ENCODE measurements at regions not wholly inside any gene's neighbourhood (a gene's known extent, or its start where the extent isn't known, plus 50 kb on each side); places are given as distances from the start of the nearest gene placed in this dataset.
A peak's percentile ranks its signal among the peaks of the same experiment; 100 is the strongest.
"Not testable (repeated sequence)": the region's sequence is repeated elsewhere in the genome, so short reads cannot be mapped to it uniquely, and the experiment has no call there.

GRCh38 chr12:125311050-125311449 is 245.8 kb downstream of the AACS start:
- DNase-seq: no peak

- no peak for DNase-seq
These were observed 247.2 kb downstream of the AACS start for GRCh38 chr12:125312471-125312870.

GRCh38 chr12:125314051-125314755 is 249.0 kb downstream of the AACS start:
- DNase-seq: no peak

GRCh38 chr12:125315771-125316170 is 250.5 kb downstream of the AACS start:
- no peak for DNase-seq

- no peak for DNase-seq
These were observed 254.9 kb downstream of the AACS start for GRCh38 chr12:125320177-125320576.

- DNase-seq: no peak
These were observed 259.7 kb downstream of the AACS start for GRCh38 chr12:125324861-125325490.

GRCh38 chr12:125329239-125330102 is 264.2 kb downstream of the AACS start:
- no peak for DNase-seq

GRCh38 chr12:125330645-125331341 is 265.6 kb downstream of the AACS start:
- DNase-seq: peak; percentile 48

GRCh38 chr12:125331342-125332052 is 266.3 kb downstream of the AACS start:
- no peak for DNase-seq

GRCh38 chr12:125332900-125333299 is 267.7 kb downstream of the AACS start:
- no peak for DNase-seq

- DNase-seq: no peak
These were observed 271.0 kb downstream of the AACS start for GRCh38 chr12:125336246-125336645.

GRCh38 chr12:125340791-125341190 is 275.6 kb downstream of the AACS start:
- peak; percentile 22 for DNase-seq

GRCh38 chr12:125341422-125341821 is 276.2 kb downstream of the AACS start:
- DNase-seq: no peak

- no peak for DNase-seq
These were observed 278.4 kb downstream of the AACS start for GRCh38 chr12:125343649-125344048.

GRCh38 chr12:125346362-125346761 is 281.1 kb downstream of the AACS start:
- DNase-seq: no peak

- DNase-seq: no peak
These were observed 286.6 kb downstream of the AACS start for GRCh38 chr12:125351788-125352187.

- not testable (repeated sequence) for DNase-seq
These were observed 287.8 kb downstream of the AACS start for GRCh38 chr12:125353002-125353401.

- DNase-seq: no peak
These were observed 288.6 kb downstream of the AACS start for GRCh38 chr12:125353871-125354270.

GRCh38 chr12:125355614-125356013 is 290.4 kb downstream of the AACS start:
- DNase-seq: no peak

GRCh38 chr12:125356111-125356510 is 290.9 kb downstream of the AACS start:
- no peak for DNase-seq

- DNase-seq: no peak
These were observed 292.3 kb downstream of the AACS start for GRCh38 chr12:125357561-125357960.

GRCh38 chr12:125360540-125360939 is 295.3 kb downstream of the AACS start:
- no peak for DNase-seq

Measured in left kidney (tissue), 1 donor.